AG04450 (cell line): ENCODE measurements at regions not wholly inside any gene's neighbourhood (a gene's known extent, or its start where the extent isn't known, plus 50 kb on each side); places are given as distances from the start of the nearest gene placed in this dataset.

Source experiments
- CTCF ChIA-PET: fragments of 300-600, 350-600 bp; formaldehyde crosslinking; extraction: SDS; loops from one replicate; lab custom pipeline; 2022; ENCODE audit warnings: antibody characterized with exemption, inconsistent platforms; lab: Charles Lee
- POLR2A ChIA-PET: fragments of 350-600 bp; formaldehyde crosslinking; extraction: SDS; loops from one replicate; lab custom pipeline; 2021; ENCODE audit warnings: antibody characterized with exemption, inconsistent platforms; lab: Yijun Ruan, JAX
- DNase-seq: peaks from one replicate; pipeline ENCODE4 v3.0.0-alpha.2; 2011; ENCODE audit warnings: low read depth, low spot score
- H3K27ac ChIP-seq: one replicate; pipeline ENCODE4 v1.5.1; 2012; ENCODE audit warnings: low read depth, low read length, control low read depth
- H3K27me3 ChIP-seq: one replicate; pipeline ENCODE4 v1.6.0; 2012; ENCODE audit warnings: low read length; ENCODE audit not compliant: control insufficient read depth, insufficient read depth
- H3K4me3 ChIP-seq: 2 replicates; pipeline ENCODE4 v1.5.1; 2011; ENCODE audit warnings: mild to moderate bottlenecking, low read depth, low read length, control low read depth
- H3K9me3 ChIP-seq: 2 replicates; pipeline ENCODE4 v1.5.1; 2012; ENCODE audit warnings: low read length; ENCODE audit not compliant: control insufficient read depth, insufficient read depth
- CTCF ChIP-seq: IDR thresholded peaks from 2 replicates; pipeline ENCODE4 v1.5.1; 2011; ENCODE audit warnings: low read depth, low read length, control low read depth, inconsistent platforms

GRCh38 chr5:67344870-67345269 is 148.3 kb upstream of the CD180 start:
- POLR2A ChIA-PET = no interaction called here
- no peak overlapping the region for H3K27ac ChIP-seq
- no peak overlapping the region for H3K4me3 ChIP-seq
- H3K9me3 ChIP-seq = no peaks in the 10 kb centered on the region; the same call in 1 of the 2 replicates
- CTCF ChIA-PET = no interaction called here
- no peak for DNase-seq
- TF ChIP-seq CTCF = no peak
- peaks cover 3% of the 10 kb centered on the region for H3K27me3 ChIP-seq

- no peak overlapping the region for H3K27ac ChIP-seq
- ChIA-PET POLR2A (no interaction called here), CTCF (no interaction called here)
- H3K4me3 ChIP-seq = no peak overlapping the region
- H3K27me3 ChIP-seq = peaks cover 3% of the 10 kb centered on the region
- H3K9me3 ChIP-seq = no peaks in the 10 kb centered on the region; the same call in 1 of the 2 replicates
- no peak for TF ChIP-seq CTCF
- no peak for DNase-seq
Observed at GRCh38 chr5:67343835-67344234, 147.2 kb upstream of the CD180 start.

- ChIA-PET CTCF (interaction anchor here (0.6 kb wide), 1 partner anchor 96 kb away, joined by 3 read pairs; no protein-coding TSS in a partner anchor), POLR2A (no interaction called here)
- Histone ChIP-seq H3K27ac (no peak overlapping the region), H3K9me3 (no peaks in the 10 kb centered on the region; the same call in 1 of the 2 replicates), H3K27me3 (peaks cover 3% of the 10 kb centered on the region), H3K4me3 (no peak overlapping the region)
- no peak for TF ChIP-seq CTCF
- no peak for DNase-seq
Observed at GRCh38 chr5:67341478-67341877, 144.9 kb upstream of the CD180 start.

GRCh38 chr5:67339219-67339767 is 142.7 kb upstream of the CD180 start:
- H3K4me3 ChIP-seq = no peak overlapping the region
- H3K27ac ChIP-seq = no peak overlapping the region
- TF ChIP-seq CTCF = no peak
- CTCF ChIA-PET = no interaction called here
- POLR2A ChIA-PET = no interaction called here
- no peak for DNase-seq
- H3K9me3 ChIP-seq = no peaks in the 10 kb centered on the region; the same call in 1 of the 2 replicates
- H3K27me3 ChIP-seq = peaks cover 3% of the 10 kb centered on the region

- CTCF ChIA-PET = no interaction called here
Observed at GRCh38 chr5:67338421-67338820, 141.8 kb upstream of the CD180 start.

More at GRCh38 chr5:67338421-67338820, 141.8 kb upstream of the CD180 start:
- Histone ChIP-seq H3K4me3 (no peak overlapping the region), H3K27ac (no peak overlapping the region), H3K27me3 (peaks cover 3% of the 10 kb centered on the region), H3K9me3 (no peaks in the 10 kb centered on the region; the same call in 1 of the 2 replicates)
- POLR2A ChIA-PET = no interaction called here
- TF ChIP-seq CTCF = no peak
- DNase-seq = no peak
